HG03060 (cell line): ENCODE measurements at regions not wholly inside any gene's neighbourhood (a gene's known extent, or its start where the extent isn't known, plus 50 kb on each side); places are given as distances from the start of the nearest gene placed in this dataset.
"Not testable (repeated sequence)": the region's sequence is repeated elsewhere in the genome, so short reads cannot be mapped to it uniquely, and the experiment has no call there.

ENCODE experiments used
- ATAC-seq: cut with Tn5 transposase; IDR thresholded peaks from one replicate; pipeline ENCODE4 v1.9.1; 2021; ENCODE audit warnings: low read depth, moderate number of reproducible peaks; ENCODE audit not compliant: unreplicated experiment

- ATAC-seq, result no peak
Measured at GRCh38 chr2:4959219-4959618, 733.0 kb upstream of the SOX11 start.

GRCh38 chr2:4962419-4962818 lies 729.8 kb upstream of the SOX11 start:
- no peak for ATAC-seq

GRCh38 chr2:4963106-4963505 lies 729.1 kb upstream of the SOX11 start:
- ATAC-seq, result no peak

- no peak for ATAC-seq
Measured at GRCh38 chr2:4964001-4964540, 728.1 kb upstream of the SOX11 start.

- no peak for ATAC-seq
Measured at GRCh38 chr2:4964579-4964978, 727.6 kb upstream of the SOX11 start.

- no peak for ATAC-seq
Measured at GRCh38 chr2:4965556-4966320, 726.4 kb upstream of the SOX11 start.

GRCh38 chr2:4967206-4967605 lies 725.0 kb upstream of the SOX11 start:
- ATAC-seq, result no peak

- no peak for ATAC-seq
Measured at GRCh38 chr2:4972472-4972871, 719.7 kb upstream of the SOX11 start.

GRCh38 chr2:4973354-4973753 lies 718.8 kb upstream of the SOX11 start:
- no peak for ATAC-seq

- no peak for ATAC-seq
Measured at GRCh38 chr2:4973973-4974372, 718.2 kb upstream of the SOX11 start.

- no peak for ATAC-seq
Measured at GRCh38 chr2:4976407-4976806, 715.8 kb upstream of the SOX11 start.

GRCh38 chr2:4979111-4979510 lies 713.1 kb upstream of the SOX11 start:
- no peak for ATAC-seq

- no peak for ATAC-seq
Measured at GRCh38 chr2:4980995-4981394, 711.2 kb upstream of the SOX11 start.

- ATAC-seq, result no peak
Measured at GRCh38 chr2:4981802-4982409, 710.3 kb upstream of the SOX11 start.

- not testable (repeated sequence) for ATAC-seq
Measured at GRCh38 chr2:4988444-4988843, 703.7 kb upstream of the SOX11 start.

- ATAC-seq, result no peak
Measured at GRCh38 chr2:4992226-4992625, 700.0 kb upstream of the SOX11 start.

- no peak for ATAC-seq
Measured at GRCh38 chr2:4995466-4995865, 696.7 kb upstream of the SOX11 start.

- ATAC-seq, result no peak
Measured at GRCh38 chr2:5007596-5007995, 684.6 kb upstream of the SOX11 start.

- ATAC-seq, result no peak
Measured at GRCh38 chr2:5019324-5019723, 672.9 kb upstream of the SOX11 start.

- no peak for ATAC-seq
Measured at GRCh38 chr2:5020116-5020875, 671.9 kb upstream of the SOX11 start.

- no peak for ATAC-seq
Measured at GRCh38 chr2:5021136-5021535, 671.0 kb upstream of the SOX11 start.
